Ectodermal cell (in vitro differentiated cells): ENCODE measurements at regions not wholly inside any gene's neighbourhood (a gene's known extent, or its start where the extent isn't known, plus 50 kb on each side); places are given as distances from the start of the nearest gene placed in this dataset.
"Not testable (repeated sequence)": the region's sequence is repeated elsewhere in the genome, so short reads cannot be mapped to it uniquely, and the experiment has no call there.

Experiments used
- H3K27ac ChIP-seq: 2 replicates; pipeline ENCODE4 v1.7.0; 2013; ENCODE audit warnings: mild to moderate bottlenecking, low read depth, low read length; ENCODE audit not compliant: insufficient read depth, poor library complexity, severe bottlenecking
- H3K27me3 ChIP-seq: 2 replicates; pipeline ENCODE4 v1.7.0; 2013; ENCODE audit warnings: mild to moderate bottlenecking, low read length; ENCODE audit not compliant: insufficient read depth, control insufficient read depth, poor library complexity, severe bottlenecking
- H3K36me3 ChIP-seq: one replicate; pipeline ENCODE4 v1.7.0; 2013; ENCODE audit warnings: low read length; ENCODE audit not compliant: control insufficient read depth, insufficient read depth
- H3K4me1 ChIP-seq: one replicate; pipeline ENCODE4 v1.7.0; 2013; ENCODE audit warnings: low read length; ENCODE audit not compliant: control insufficient read depth, insufficient read depth
- H3K4me3 ChIP-seq: 2 replicates; pipeline ENCODE4 v1.7.0; 2013; ENCODE audit warnings: low read depth, low read length, control low read depth; ENCODE audit not compliant: insufficient read depth
- H3K9me3 ChIP-seq: 2 replicates; pipeline ENCODE4 v1.7.0; 2013; ENCODE audit warnings: mild to moderate bottlenecking, low read length, moderate library complexity; ENCODE audit not compliant: control insufficient read depth
- WGBS, 2 experiments: methylation state at CpG; one replicate each; pipeline ENCODE4 v1.1.7; 2013; ENCODE audit warnings: missing lambda C conversion rate in 2 of 2; 5-methylcytosine and 5-hydroxymethylcytosine counted together

DNA sequence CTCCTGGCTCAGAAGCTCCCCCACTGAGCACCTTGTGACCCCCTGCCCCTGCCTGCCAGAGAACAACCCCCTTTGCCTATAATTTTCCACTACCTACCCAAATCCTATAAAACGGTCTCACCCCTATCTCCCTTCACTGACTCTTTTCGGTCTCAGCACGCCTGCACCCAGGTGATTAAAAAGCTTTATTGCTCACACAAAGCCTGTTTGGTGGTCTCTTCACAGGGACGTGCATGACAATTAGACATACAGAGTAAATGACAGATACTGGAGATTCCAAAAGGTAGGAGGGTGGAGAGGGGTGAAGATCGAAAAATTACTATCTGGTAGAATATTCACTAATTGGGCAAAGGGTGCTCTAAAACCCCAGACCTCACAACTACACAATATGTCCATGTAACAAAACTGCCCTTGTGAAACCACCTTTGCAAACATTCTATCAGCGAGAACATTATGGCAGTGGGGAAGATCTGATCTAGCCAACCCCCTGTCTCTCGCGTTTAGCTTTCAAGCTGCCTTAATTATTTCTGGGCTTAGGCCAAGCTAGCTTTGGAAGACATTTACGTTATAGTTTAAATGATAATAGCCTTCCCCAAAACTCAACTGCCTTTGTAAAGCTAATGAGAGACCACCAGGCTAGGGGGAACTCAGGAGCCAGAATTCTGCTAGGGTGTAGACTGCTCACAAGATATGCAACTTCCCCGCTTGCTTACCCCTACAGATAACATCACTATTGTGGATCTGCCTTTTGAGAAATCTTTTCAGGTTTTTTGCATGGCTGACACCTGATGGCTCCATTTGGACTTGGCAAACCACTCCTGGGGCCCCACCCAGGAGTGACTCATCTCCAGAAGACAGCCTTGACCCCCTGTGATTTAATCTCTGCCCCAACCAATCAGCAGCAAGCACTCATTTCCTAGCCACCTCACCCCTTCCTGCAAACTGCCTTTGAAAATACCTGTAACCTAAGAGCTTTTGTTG is 1534.0 kb upstream of the SPRY2 start:
- Histone ChIP-seq H3K36me3 (no peaks in the 10 kb centered on the region), H3K9me3 (no peaks in the 10 kb centered on the region), H3K27me3 (no peaks in the 10 kb centered on the region), H3K4me3 (no peak overlapping the region), H3K4me1 (no peaks in the 10 kb centered on the region), H3K27ac (no peak overlapping the region)
- 26 to 29% methylated on average over 6 to 10 of the region's 10 CpGs for WGBS, 2 experiments

DNA sequence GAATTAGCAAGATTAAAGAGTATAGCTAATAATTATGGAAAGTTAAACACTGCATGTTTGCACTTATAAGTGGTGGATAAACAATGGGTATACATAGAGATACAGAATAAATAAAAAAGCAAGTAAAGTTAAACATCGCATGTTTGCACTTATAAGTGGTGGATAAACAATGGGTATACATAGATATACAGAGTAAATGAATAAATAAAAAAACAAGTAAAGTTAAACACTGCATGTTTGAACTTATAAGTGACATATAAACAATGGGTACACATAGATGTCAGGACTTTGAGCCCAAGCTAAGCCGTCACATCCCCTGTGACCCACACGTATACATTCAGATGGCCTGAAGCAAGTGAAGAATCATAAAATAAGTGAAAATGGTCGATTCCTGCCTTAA is 1533.3 kb upstream of the SPRY2 start:
- no peaks in the 10 kb centered on the region for H3K9me3 ChIP-seq
- WGBS, 2 experiments, result 48 to 64% methylated on average over 3 to 4 of the region's 4 CpGs
- no peaks in the 10 kb centered on the region for H3K27me3 ChIP-seq
- no peaks in the 10 kb centered on the region for H3K36me3 ChIP-seq
- H3K4me3 ChIP-seq, result no peak overlapping the region
- no peaks in the 10 kb centered on the region for H3K4me1 ChIP-seq
- H3K27ac ChIP-seq, result no peak overlapping the region

DNA sequence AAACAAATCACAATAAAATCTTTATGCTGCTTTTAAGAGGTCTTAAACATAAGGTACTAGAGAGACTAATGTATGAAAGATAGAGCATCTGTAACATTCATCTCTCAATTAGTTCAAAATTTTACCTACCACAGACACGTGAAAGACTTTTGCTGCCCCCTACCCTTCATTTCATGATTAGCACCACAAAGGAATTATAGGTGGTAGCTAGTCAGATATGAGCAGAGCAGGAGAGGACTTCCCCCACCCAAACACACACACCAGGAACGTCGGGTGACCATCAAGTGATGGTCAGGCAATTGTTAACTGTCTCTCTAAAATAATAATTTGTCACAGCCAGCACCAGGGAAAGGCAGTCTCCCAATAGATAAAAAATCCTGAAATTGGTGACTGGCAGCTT is 1531.7 kb upstream of the SPRY2 start:
- Histone ChIP-seq H3K27me3 (no peaks in the 10 kb centered on the region), H3K9me3 (no peaks in the 10 kb centered on the region), H3K27ac (no peak overlapping the region), H3K4me3 (no peak overlapping the region), H3K36me3 (no peaks in the 10 kb centered on the region), H3K4me1 (no peaks in the 10 kb centered on the region)
- WGBS, 2 experiments, result 22 to 30% methylated on average over 3 of the region's 3 CpGs

DNA sequence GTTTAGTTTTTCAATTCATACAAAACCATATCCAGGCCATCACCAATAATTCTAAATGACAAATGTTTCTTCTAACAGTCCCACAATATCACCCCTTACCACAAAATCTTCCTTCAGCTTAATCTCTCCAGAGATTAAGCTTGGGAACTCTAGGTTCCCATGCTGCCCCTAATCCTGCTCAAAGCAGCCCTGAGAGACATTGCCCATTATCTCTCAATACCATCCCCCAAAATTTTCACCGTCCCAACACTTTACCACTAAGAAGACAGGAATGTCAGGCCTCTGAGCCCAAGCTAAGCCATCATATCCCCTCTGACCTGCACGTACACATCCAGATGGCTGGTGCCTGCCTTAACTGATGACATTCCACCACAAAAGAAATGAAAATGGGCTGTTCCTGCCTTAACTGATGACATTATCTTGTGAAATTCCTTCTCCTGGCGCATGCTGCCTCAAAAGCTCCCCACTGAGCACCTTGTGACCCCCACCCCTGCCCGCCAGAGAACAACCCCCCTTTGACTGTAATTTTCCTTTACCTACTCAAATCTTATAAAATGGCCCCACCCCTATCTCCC is 1530.9 kb upstream of the SPRY2 start:
- not testable (repeated sequence) for H3K27ac ChIP-seq, H3K9me3 ChIP-seq, H3K36me3 ChIP-seq, H3K27me3 ChIP-seq, H3K4me3 ChIP-seq, H3K4me1 ChIP-seq
- 43 to 51% methylated on average over 4 of the region's 4 CpGs for WGBS, 2 experiments

DNA sequence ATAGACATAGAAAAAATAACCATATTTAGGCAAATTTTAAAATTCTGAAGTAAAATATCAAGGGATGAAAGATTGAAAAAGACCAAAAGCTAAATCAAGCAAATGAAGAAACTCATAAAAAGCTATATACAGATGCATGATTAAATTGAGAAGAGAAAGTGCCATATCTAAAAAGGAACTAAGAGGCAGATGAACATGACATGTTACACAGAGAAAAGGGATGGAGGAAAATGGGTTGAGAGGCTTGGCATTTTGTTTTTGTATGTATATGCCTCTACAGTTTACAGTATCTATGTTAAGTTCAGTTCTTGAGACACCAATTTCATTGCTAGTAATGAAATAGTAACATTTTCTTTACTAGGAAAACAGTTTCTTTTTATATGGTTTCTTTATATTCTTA is 1507.4 kb upstream of the SPRY2 start:
- Histone ChIP-seq H3K36me3 (no peaks in the 10 kb centered on the region), H3K27ac (no peak overlapping the region), H3K4me1 (no peaks in the 10 kb centered on the region), H3K4me3 (no peak overlapping the region), H3K9me3 (no peaks in the 10 kb centered on the region), H3K27me3 (no peaks in the 10 kb centered on the region)

DNA sequence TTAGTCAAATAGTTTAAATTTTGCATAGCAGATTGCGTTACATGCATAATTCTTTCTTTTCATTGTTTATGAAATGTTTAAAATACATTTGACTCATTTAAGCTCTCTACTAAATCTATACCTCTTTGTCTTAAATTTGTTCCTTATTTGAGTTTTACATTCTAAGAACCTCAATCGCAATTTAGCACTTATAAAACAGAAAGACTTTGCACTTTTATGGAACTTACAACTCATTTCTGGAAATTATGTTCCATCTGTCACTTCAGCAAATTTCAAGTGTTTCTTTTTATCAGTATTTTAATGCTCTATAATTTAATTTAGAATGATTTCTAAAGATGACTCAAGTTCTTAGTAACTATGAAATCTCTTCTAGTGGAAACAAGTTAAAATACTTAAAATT is 1505.8 kb upstream of the SPRY2 start:
- H3K27ac ChIP-seq, result no peak overlapping the region
- H3K36me3 ChIP-seq, result no peaks in the 10 kb centered on the region
- H3K4me3 ChIP-seq, result no peak overlapping the region

DNA sequence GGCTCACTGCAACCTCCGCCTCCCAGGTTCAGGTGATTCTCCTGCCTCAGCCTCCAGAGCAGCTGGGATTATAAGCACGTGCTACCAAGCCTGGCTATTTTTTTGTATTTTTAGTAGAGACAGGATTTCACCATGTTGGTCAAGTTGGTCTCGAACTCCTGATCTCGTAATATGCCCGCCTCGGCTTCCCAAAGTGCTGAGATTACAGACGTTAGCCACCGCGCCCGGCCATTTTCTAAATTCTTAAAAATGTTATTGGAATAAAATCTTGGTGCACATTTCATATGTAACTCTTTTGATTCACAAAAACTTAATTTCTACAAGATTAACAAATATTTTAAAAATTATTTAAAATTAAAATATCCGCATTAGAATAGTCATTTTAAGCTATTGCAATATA is 1480.3 kb upstream of the SPRY2 start:
- no peaks in the 10 kb centered on the region for H3K4me1 ChIP-seq
- no peak overlapping the region for H3K27ac ChIP-seq
- H3K36me3 ChIP-seq, result no peaks in the 10 kb centered on the region
- no peak overlapping the region for H3K4me3 ChIP-seq
- H3K9me3 ChIP-seq, result no peaks in the 10 kb centered on the region
- 94 to 95% methylated on average over 7 to 10 of the region's 11 CpGs for WGBS, 2 experiments
- no peaks in the 10 kb centered on the region for H3K27me3 ChIP-seq

More for the DNA sequence above, 1505.8 kb upstream of the SPRY2 start:
- no peaks in the 10 kb centered on the region for H3K27me3 ChIP-seq
- H3K4me1 ChIP-seq, result no peaks in the 10 kb centered on the region
- WGBS, 2 experiments, result 92 to 94% methylated on average over 1 of the region's 2 CpGs
- no peaks in the 10 kb centered on the region for H3K9me3 ChIP-seq

DNA sequence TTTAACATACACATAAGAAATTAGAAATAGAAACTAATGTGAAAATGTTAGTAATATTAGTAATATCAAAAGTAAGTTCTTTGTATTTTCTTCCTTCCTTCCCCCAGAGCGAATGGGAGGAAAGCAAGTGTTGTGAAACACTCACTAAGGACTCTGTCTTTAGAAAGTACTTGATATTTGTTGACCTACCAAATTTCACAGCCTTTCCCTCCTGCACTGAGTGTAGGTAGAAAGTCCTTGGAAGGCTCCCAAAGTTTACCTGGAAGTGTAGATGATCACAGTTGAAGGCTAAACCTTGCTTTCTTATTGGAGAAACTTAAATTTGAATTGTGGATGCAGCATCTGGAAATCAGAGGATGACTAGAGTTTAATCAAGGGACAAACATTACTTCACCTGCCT is 1459.5 kb upstream of the SPRY2 start:
- Histone ChIP-seq H3K27me3 (no peaks in the 10 kb centered on the region), H3K27ac (no peak overlapping the region), H3K36me3 (no peaks in the 10 kb centered on the region), H3K4me3 (no peak overlapping the region), H3K9me3 (no peaks in the 10 kb centered on the region), H3K4me1 (no peaks in the 10 kb centered on the region)
- WGBS, 2 experiments, result 100% methylated on average over 1 of the region's 1 CpG; no CpG with 5 or more reads in 1 of the 2 experiments

DNA sequence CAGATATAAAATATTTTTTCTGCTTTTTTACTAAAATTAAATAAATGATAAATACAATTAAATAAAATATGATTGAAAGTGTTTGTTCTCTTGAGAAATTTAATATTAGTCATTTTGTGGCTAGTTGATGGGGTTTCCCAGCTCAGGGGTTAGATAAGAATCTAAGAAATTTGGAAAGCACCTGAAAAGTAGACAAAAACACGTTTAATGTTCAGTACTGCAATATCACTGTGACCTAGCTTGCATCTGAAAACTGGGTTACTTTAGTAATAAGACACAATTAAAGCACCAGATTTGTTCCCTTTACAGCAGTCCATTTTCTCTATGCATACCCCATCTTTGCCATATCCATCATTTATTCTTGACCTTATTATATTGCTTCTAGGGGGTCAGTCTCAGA is 1454.8 kb upstream of the SPRY2 start:
- H3K4me3 ChIP-seq, result no peak overlapping the region
- H3K27me3 ChIP-seq, result no peaks in the 10 kb centered on the region
- no peaks in the 10 kb centered on the region for H3K4me1 ChIP-seq
- 83 to 94% methylated on average over 1 of the region's 1 CpG for WGBS, 2 experiments
- no peaks in the 10 kb centered on the region for H3K9me3 ChIP-seq
- no peak overlapping the region for H3K27ac ChIP-seq
- no peaks in the 10 kb centered on the region for H3K36me3 ChIP-seq

DNA sequence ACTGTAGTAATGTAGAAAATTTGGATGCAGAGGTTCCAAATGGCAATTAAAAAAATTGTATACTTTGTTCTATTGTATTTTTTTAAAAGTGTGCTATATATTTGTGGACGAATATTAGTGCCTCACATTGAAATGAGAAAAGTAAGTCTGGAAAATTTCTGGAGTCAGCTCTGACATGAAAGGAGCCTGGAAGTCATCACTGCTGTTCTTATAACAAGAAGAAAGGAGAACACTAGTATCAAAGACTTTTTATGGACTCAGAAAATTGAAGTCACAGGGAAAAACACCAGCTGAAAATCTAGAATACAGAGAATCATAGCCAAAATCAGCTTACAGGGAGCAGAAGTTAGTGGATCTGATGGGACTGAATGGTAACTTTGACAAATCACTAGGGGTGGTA is 1450.7 kb upstream of the SPRY2 start:
- H3K27ac ChIP-seq, result no peak overlapping the region
- 88 to 94% methylated on average over 1 of the region's 1 CpG for WGBS, 2 experiments
- no peaks in the 10 kb centered on the region for H3K9me3 ChIP-seq
- no peaks in the 10 kb centered on the region for H3K4me1 ChIP-seq
- no peaks in the 10 kb centered on the region for H3K36me3 ChIP-seq
- H3K4me3 ChIP-seq, result no peak overlapping the region
- no peaks in the 10 kb centered on the region for H3K27me3 ChIP-seq
